Cardiac fibroblast (primary cell): ENCODE measurements at regions not wholly inside any gene's neighbourhood (a gene's known extent, or its start where the extent isn't known, plus 50 kb on each side); places are given as distances from the start of the nearest gene placed in this dataset.

Experiments
- DNase-seq, 2 donors: peaks; one replicate each; pipeline versions ENCODE4 v3.0.0 to v3.0.0-alpha.2; 2010; ENCODE audit warnings: low read depth in 2 of 2
- H3K4me3 ChIP-seq, 2 donors: replicated peaks in 1 of 2; 1 replicate in 1 of 2; 2 replicates in 1 of 2; pipeline ENCODE4 v1.5.1; 2011; ENCODE audit warnings: low read depth in 2 of 2, low read length in 2 of 2, mild to moderate bottlenecking in 2 of 2, moderate library complexity in 1 of 2
- TF ChIP-seq, protein P1 (sequence below): IDR thresholded peaks from one replicate; pipeline ENCODE4 v1.5.1; 2011; ENCODE audit warnings: low read depth, mild to moderate bottlenecking, low read length, inconsistent platforms

DNA sequence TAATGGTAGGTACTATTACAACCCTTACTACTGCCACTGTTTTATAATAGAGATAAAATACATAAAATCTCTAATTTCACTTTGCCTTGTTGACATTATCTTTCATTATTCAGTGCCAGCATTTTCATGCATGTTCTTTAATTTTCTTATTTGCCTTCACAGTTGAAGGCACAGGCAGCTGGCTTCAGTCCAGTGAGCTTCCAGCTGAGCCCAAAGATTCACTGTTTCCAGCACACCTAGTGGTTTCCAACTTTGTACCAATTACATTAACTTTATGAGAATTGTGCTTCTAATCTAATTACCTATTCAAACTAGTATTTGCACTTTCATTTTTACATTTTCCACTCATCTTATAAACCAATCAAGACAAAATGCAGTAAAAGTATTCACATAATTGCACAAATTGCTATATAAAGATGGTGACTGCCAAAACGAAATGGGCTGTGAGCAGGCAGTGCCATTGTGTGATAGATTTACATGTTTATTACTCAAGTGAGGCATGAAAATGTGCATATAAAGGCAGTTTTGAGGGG is 228.3 kb downstream of the MFSD1 start:
- TF ChIP-seq, protein P1, sequence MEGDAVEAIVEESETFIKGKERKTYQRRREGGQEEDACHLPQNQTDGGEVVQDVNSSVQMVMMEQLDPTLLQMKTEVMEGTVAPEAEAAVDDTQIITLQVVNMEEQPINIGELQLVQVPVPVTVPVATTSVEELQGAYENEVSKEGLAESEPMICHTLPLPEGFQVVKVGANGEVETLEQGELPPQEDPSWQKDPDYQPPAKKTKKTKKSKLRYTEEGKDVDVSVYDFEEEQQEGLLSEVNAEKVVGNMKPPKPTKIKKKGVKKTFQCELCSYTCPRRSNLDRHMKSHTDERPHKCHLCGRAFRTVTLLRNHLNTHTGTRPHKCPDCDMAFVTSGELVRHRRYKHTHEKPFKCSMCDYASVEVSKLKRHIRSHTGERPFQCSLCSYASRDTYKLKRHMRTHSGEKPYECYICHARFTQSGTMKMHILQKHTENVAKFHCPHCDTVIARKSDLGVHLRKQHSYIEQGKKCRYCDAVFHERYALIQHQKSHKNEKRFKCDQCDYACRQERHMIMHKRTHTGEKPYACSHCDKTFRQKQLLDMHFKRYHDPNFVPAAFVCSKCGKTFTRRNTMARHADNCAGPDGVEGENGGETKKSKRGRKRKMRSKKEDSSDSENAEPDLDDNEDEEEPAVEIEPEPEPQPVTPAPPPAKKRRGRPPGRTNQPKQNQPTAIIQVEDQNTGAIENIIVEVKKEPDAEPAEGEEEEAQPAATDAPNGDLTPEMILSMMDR = no peak
- DNase-seq = no peak
- H3K4me3 ChIP-seq = no peak overlapping the region

DNA sequence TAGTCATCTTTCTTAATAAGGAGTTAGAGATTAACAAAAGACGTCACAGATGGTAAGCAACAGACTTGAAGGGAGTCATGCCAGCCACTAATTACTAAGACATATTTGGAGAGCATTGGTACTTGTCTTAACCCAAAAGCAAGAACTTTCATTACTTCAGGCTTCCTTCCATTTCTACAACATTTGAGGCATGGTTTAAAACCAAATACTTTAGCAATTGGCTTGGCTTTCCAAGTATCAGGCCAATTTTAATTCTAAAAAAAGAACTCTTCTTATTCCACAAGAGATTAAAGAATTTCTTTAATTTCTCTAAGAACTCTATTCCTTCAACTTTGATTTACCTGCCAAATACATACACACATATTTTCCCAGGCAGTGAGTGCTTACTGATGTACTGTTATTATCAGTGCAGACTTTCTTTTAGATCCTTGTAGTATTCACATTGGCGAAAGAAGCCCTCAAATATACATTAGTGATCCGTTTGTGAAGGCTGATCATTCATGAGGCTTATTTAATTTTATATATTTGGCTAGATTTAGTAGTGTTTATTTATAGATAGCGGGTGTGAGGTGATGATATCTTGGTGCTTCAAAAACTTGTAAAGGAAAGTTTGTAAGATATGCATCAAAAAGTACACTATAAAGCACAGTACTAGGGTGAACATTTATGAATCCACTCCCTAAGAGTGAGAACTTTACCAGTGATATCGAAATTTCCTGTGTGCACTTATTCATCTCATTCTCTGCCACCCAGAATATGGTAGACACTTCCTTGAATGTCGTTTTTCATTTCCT is 229.2 kb downstream of the MFSD1 start:
- no peak for DNase-seq
- H3K4me3 ChIP-seq = no peak overlapping the region
- TF ChIP-seq, protein P1 = no peak

DNA sequence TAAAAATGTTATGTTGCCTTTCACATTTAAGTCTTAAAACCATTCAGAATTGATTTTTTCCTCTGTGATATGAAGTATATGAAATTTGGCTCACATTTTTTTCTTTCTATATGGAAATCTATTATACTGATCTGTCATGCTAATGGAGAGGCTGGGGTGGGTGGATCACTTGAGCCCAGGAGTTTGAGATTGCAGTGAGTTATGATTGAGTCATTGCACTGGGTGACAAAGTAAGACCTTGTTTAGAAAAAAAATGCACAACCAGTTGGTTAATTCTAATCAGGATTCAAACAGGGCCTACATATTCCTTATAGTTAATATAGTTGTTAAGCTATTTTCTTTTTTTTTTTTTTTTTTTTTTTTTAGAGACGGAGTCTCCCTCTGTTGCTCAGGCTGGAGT is 230.5 kb downstream of the MFSD1 start:
- no peak overlapping the region for H3K4me3 ChIP-seq
- peak in 1 of 2 donors; percentile 34 for DNase-seq
- TF ChIP-seq, protein P1 = no peak

DNA sequence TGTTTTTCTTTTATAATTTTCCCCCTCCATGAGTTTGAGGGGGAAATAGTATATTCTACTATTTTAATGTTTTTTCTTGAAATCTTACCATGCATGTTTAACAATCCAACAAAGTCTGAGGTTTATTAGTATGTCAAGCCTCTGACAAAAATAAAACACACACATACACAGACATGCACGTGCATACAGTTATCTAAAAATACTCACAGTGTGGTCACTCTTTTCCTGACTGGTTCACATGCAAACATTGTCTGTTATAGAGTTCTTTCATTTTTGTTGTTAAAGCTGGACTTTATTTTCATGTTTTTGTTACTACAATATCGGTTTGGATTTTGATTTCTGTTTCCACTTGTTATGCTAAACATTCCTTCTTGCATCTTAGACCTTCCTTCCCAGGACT is 236.6 kb downstream of the MFSD1 start:
- TF ChIP-seq, protein P1 = no peak
- H3K4me3 ChIP-seq = no peak overlapping the region
- DNase-seq = no peak

DNA sequence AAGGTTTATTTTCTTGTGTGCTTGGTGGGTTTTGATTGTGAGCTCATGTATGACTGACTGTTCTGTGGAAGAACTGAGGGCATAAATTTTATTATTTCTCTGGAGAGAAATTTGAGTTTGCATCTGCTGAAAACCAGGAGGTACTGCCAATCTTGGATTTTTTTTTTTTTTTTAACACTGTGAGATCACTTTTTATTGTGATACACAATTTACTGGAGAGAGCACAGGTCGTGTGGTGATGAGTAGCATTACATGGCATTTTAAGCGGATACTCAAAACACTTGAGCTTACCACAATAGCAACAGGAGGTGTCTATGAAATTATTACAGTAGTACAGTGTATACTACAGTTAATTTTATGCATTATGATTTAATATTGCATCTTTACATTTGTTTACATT is 237.4 kb downstream of the MFSD1 start:
- no peak for DNase-seq
- TF ChIP-seq, protein P1 = no peak
- no peak overlapping the region for H3K4me3 ChIP-seq

DNA sequence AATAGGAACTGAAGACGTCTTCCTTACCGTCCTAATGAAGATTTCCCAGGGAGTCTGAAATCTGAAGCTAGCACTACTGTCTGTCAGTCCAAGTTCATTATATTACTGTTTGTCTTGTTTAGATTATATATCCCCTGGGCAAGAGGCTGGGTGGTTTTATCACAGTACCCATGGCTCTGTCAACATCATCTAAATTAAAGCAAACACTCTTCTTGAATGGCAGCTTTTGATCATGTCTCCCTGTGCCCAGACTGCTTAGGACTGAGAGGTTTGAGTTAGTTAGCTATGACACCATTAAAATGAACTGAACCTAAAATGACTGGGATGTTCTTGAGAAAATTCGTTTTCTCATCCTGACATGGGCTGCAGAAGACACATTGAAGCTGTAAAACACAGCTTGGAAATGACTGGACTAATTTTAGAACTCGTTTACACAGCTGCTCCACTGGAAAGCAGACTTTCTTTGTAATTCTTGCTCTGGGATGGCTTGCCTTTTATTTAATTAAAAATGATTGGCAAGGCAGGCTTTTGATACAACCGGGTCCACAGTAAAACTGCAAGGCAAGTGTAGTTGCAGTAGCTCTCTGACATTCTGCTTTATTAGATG is 243.5 kb downstream of the MFSD1 start:
- no peak overlapping the region for H3K4me3 ChIP-seq
- TF ChIP-seq, protein P1 = no peak
- DNase-seq = no peak
